ENCODE measurements at regions not wholly inside any gene's neighbourhood (a gene's known extent, or its start where the extent isn't known, plus 50 kb on each side); places are given as distances from the start of the nearest gene placed in this dataset.

DNA sequence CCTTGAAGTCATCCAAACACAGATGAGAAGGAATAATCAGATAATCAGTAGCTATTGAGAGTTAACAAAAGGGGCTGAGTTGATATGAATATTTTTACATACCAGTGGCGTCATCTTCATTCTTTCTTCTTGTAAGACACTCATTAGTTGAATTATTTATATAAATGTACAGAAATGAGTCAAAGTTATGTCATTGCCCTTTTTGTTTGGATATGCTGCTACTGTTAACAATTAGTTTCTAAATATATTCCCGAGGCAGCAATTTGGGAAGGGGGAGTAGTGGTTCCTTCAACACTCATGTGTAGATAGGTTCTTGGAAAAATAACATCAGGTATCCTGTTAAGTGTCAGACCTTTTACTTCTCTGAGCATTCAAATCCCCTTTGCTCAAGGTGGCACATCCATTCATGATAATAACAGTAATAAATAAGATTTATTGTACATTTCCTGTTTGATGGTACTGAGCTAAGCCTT, 436.6 kb downstream of the SPRY1 start:
- TF ChIP-seq, protein P1, sequence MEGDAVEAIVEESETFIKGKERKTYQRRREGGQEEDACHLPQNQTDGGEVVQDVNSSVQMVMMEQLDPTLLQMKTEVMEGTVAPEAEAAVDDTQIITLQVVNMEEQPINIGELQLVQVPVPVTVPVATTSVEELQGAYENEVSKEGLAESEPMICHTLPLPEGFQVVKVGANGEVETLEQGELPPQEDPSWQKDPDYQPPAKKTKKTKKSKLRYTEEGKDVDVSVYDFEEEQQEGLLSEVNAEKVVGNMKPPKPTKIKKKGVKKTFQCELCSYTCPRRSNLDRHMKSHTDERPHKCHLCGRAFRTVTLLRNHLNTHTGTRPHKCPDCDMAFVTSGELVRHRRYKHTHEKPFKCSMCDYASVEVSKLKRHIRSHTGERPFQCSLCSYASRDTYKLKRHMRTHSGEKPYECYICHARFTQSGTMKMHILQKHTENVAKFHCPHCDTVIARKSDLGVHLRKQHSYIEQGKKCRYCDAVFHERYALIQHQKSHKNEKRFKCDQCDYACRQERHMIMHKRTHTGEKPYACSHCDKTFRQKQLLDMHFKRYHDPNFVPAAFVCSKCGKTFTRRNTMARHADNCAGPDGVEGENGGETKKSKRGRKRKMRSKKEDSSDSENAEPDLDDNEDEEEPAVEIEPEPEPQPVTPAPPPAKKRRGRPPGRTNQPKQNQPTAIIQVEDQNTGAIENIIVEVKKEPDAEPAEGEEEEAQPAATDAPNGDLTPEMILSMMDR (IDR thresholded peaks at IDR 0.05) = no peak
- no peak for TF ChIP-seq POLR2A (IDR thresholded peaks at IDR 0.05)
